ENCODE measurements at regions not wholly inside any gene's neighbourhood (a gene's known extent, or its start where the extent isn't known, plus 50 kb on each side); places are given as distances from the start of the nearest gene placed in this dataset.

GRCh38 chr1:90809996-90810395, 92.9 kb upstream of the BARHL2 start:
- TF ChIP-seq CTCF (IDR thresholded peaks at IDR 0.05; ENCODE audit: insufficient read depth, low read length): no peak
- no peak for TF ChIP-seq REST (IDR thresholded peaks at IDR 0.05; ENCODE audit: insufficient replicate concordance, low read depth)

Data from HL-60 (cell line).